Mesodermal cell (in vitro differentiated cells): ENCODE measurements at regions not wholly inside any gene's neighbourhood (a gene's known extent, or its start where the extent isn't known, plus 50 kb on each side); places are given as distances from the start of the nearest gene placed in this dataset.

Experiments
- H3K27ac ChIP-seq: 2 replicates; pipeline ENCODE4 v1.7.0; 2013; ENCODE audit warnings: mild to moderate bottlenecking, low read depth, low read length, moderate library complexity; ENCODE audit not compliant: severe bottlenecking
- H3K36me3 ChIP-seq: 2 replicates; pipeline ENCODE4 v1.7.1; 2013; ENCODE audit warnings: mild to moderate bottlenecking, low read length, moderate library complexity; ENCODE audit not compliant: control insufficient read depth, insufficient read depth
- H3K4me1 ChIP-seq: one replicate; pipeline ENCODE4 v1.7.1; 2013; ENCODE audit warnings: mild to moderate bottlenecking, low read length; ENCODE audit not compliant: insufficient read depth, control insufficient read depth, poor library complexity, severe bottlenecking
- H3K4me3 ChIP-seq: 2 replicates; pipeline ENCODE4 v1.7.0; 2013; ENCODE audit warnings: low read length, control low read depth, mild to moderate bottlenecking; ENCODE audit not compliant: insufficient read depth, poor library complexity, severe bottlenecking; ENCODE audit errors: extremely low read depth
- H3K9me3 ChIP-seq: 2 replicates; pipeline ENCODE4 v1.7.1; 2013; ENCODE audit warnings: mild to moderate bottlenecking, low read length, moderate library complexity; ENCODE audit not compliant: control insufficient read depth
- WGBS, 2 experiments: methylation state at CpG; one replicate each; pipeline ENCODE4 v1.1.5; 2013; ENCODE audit warnings: missing lambda C conversion rate in 2 of 2; ENCODE audit not compliant: insufficient coverage in 2 of 2; 5-methylcytosine and 5-hydroxymethylcytosine counted together

- no peaks in the 10 kb centered on the region for H3K9me3 ChIP-seq
- WGBS, 2 experiments, result 90 to 100% methylated on average over 1 to 2 of the region's 2 CpGs
- no peak overlapping the region for H3K27ac ChIP-seq
- no peaks in the 10 kb centered on the region for H3K36me3 ChIP-seq
- no peaks in the 10 kb centered on the region for H3K4me1 ChIP-seq
- no peak overlapping the region for H3K4me3 ChIP-seq
Observed at GRCh38 chr7:91323626-91324158, 59.5 kb downstream of the FZD1 start.

- Histone ChIP-seq H3K36me3 (no peaks in the 10 kb centered on the region), H3K27ac (no peak overlapping the region), H3K9me3 (no peaks in the 10 kb centered on the region), H3K4me3 (no peak overlapping the region), H3K4me1 (no peaks in the 10 kb centered on the region)
- WGBS, 2 experiments, result 48 to 65% methylated on average over 2 of the region's 4 CpGs
Observed at GRCh38 chr7:91324663-91325062, 60.4 kb downstream of the FZD1 start.

GRCh38 chr7:91325726-91326125 is 61.5 kb downstream of the FZD1 start:
- H3K27ac ChIP-seq, result no peak overlapping the region
- H3K4me3 ChIP-seq, result no peak overlapping the region
- no CpG with 5 or more reads among the region's 3 CpGs for WGBS, 2 experiments
- no peaks in the 10 kb centered on the region for H3K9me3 ChIP-seq
- no peaks in the 10 kb centered on the region for H3K4me1 ChIP-seq
- no peaks in the 10 kb centered on the region for H3K36me3 ChIP-seq

GRCh38 chr7:91326516-91327199 is 62.4 kb downstream of the FZD1 start:
- 54 to 100% methylated on average over 1 to 2 of the region's 8 CpGs for WGBS, 2 experiments
- Histone ChIP-seq H3K9me3 (no peaks in the 10 kb centered on the region), H3K36me3 (no peaks in the 10 kb centered on the region), H3K27ac (no peak overlapping the region), H3K4me1 (no peaks in the 10 kb centered on the region), H3K4me3 (no peak overlapping the region)

GRCh38 chr7:91327346-91327745 is 63.1 kb downstream of the FZD1 start:
- 94% methylated on average over 2 of the region's 2 CpGs; no CpG with 5 or more reads in 1 of the 2 experiments for WGBS, 2 experiments
- Histone ChIP-seq H3K4me3 (no peak overlapping the region), H3K36me3 (no peaks in the 10 kb centered on the region), H3K27ac (no peak overlapping the region), H3K9me3 (no peaks in the 10 kb centered on the region), H3K4me1 (no peaks in the 10 kb centered on the region)

- no peaks in the 10 kb centered on the region for H3K4me1 ChIP-seq
- H3K4me3 ChIP-seq, result no peak overlapping the region
Observed at GRCh38 chr7:91329571-91329970, 65.3 kb downstream of the FZD1 start.

GRCh38 chr7:91330191-91330808 is 66.1 kb downstream of the FZD1 start:
- Histone ChIP-seq H3K4me1 (no peaks in the 10 kb centered on the region), H3K9me3 (no peaks in the 10 kb centered on the region), H3K27ac (no peak overlapping the region), H3K36me3 (no peaks in the 10 kb centered on the region), H3K4me3 (no peak overlapping the region)
- WGBS, 2 experiments, result 67 to 100% methylated on average over 1 to 2 of the region's 2 CpGs

More at GRCh38 chr7:91329571-91329970, 65.3 kb downstream of the FZD1 start:
- Histone ChIP-seq H3K9me3 (no peaks in the 10 kb centered on the region), H3K27ac (no peak overlapping the region), H3K36me3 (no peaks in the 10 kb centered on the region)

GRCh38 chr7:91330866-91331265 is 66.6 kb downstream of the FZD1 start:
- Histone ChIP-seq H3K36me3 (no peaks in the 10 kb centered on the region), H3K4me3 (no peak overlapping the region), H3K4me1 (no peaks in the 10 kb centered on the region), H3K27ac (no peak overlapping the region), H3K9me3 (no peaks in the 10 kb centered on the region)
- 79% methylated on average over 2 of the region's 3 CpGs; no CpG with 5 or more reads in 1 of the 2 experiments for WGBS, 2 experiments

- WGBS, 2 experiments, result 100% methylated on average over 2 of the region's 2 CpGs
- Histone ChIP-seq H3K36me3 (no peaks in the 10 kb centered on the region), H3K27ac (no peak overlapping the region), H3K9me3 (no peaks in the 10 kb centered on the region), H3K4me3 (no peak overlapping the region), H3K4me1 (no peaks in the 10 kb centered on the region)
Observed at GRCh38 chr7:91336106-91336505, 71.9 kb downstream of the FZD1 start.

- WGBS, 2 experiments, result 80 to 91% methylated on average over 1 of the region's 3 CpGs
- Histone ChIP-seq H3K36me3 (no peaks in the 10 kb centered on the region), H3K4me3 (no peak overlapping the region), H3K9me3 (no peaks in the 10 kb centered on the region), H3K4me1 (no peaks in the 10 kb centered on the region), H3K27ac (no peak overlapping the region)
Observed at GRCh38 chr7:91338226-91339020, 74.2 kb downstream of the FZD1 start.
